Testis (tissue), 2 donors: ENCODE measurements at regions not wholly inside any gene's neighbourhood (a gene's known extent, or its start where the extent isn't known, plus 50 kb on each side); places are given as distances from the start of the nearest gene placed in this dataset.

Experiments
- DNase-seq: peaks from one replicate; pipeline ENCODE4 v3.0.0-alpha.2; 2019
- H3K27ac ChIP-seq, 2 donors: fragments of 200-600 bp; sonication (generic); one replicate each; pipeline ENCODE4 v1.5.1; 2019
- H3K27me3 ChIP-seq: fragments of 200-600 bp; sonication (generic); one replicate; pipeline ENCODE4 v1.5.1; 2019
- H3K36me3 ChIP-seq: fragments of 200-600 bp; sonication (generic); one replicate; pipeline ENCODE4 v1.5.1; 2017; ENCODE audit warnings: low read depth; ENCODE audit errors: missing control alignments
- H3K4me1 ChIP-seq: fragments of 200-600 bp; sonication (generic); one replicate; pipeline ENCODE4 v1.5.1; 2019
- H3K4me3 ChIP-seq, 2 donors: fragments of 200-600 bp; sonication (generic); one replicate each; pipeline ENCODE4 v1.5.1; 2017 to 2019
- H3K9me3 ChIP-seq: fragments of 200-600 bp; sonication (generic); one replicate; pipeline ENCODE4 v1.5.1; 2017
- POLR2A ChIP-seq: fragments of 450-650 bp; IDR thresholded peaks from one replicate; pipeline ENCODE4 v1.6.1; 2017; ENCODE audit warnings: antibody characterized with exemption, mild to moderate bottlenecking, moderate library complexity
- WGBS, 2 donors: methylation state at CpG; one replicate each; pipeline ENCODE4 v1.1.5; 2018; 5-methylcytosine and 5-hydroxymethylcytosine counted together
- intact Hi-C: fragments of 100-400 bp; cut with DNase I; formaldehyde crosslinking; loops from one replicate; pipeline ENCODE4 v1.15.1; 2023; ENCODE audit warnings: low total_unique reads
- TF ChIP-seq, protein P1 (sequence below), 3 experiments: fragments of 450-650 bp in 2 of 3; fragments of 200-600 bp in 1 of 3; sonication (generic) in 1 of 3; IDR thresholded peaks; one replicate each; pipeline ENCODE4 v1.5.1; 2016 to 2019; ENCODE audit warnings: antibody characterized with exemption in 3 of 3, mild to moderate bottlenecking in 2 of 3, moderate library complexity in 1 of 3

DNA sequence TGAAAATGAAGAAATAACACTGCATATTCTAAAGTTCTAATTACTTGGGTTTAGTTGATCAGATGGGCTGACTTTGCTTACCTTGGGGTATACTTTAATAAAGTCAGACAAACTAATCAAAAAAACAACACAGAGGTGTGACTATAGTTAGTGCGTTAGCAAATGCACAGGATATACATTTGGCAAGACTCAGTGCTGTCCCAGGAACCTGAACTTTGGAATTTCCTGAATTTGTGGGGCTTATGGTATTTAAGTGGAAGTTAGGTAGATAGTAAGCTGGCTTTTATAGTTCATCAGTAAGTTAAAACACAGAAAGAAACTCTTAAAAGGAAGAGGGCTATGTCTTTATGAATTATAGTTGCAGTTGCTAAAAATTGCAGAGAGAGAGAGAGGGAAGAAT, 302.6 kb upstream of the DDI1 start:
- H3K27ac ChIP-seq, result no peak overlapping the region
- no peak for DNase-seq
- 79 to 83% methylated on average over 1 of the region's 1 CpG for WGBS, 2 donors
- H3K9me3 ChIP-seq, result no peaks in the 10 kb centered on the region
- H3K4me1 ChIP-seq, result no peaks in the 10 kb centered on the region
- intact Hi-C loops, result no loop called here
- H3K27me3 ChIP-seq, result no peaks in the 10 kb centered on the region
- H3K4me3 ChIP-seq, result no peak overlapping the region
- TF ChIP-seq, protein P1, sequence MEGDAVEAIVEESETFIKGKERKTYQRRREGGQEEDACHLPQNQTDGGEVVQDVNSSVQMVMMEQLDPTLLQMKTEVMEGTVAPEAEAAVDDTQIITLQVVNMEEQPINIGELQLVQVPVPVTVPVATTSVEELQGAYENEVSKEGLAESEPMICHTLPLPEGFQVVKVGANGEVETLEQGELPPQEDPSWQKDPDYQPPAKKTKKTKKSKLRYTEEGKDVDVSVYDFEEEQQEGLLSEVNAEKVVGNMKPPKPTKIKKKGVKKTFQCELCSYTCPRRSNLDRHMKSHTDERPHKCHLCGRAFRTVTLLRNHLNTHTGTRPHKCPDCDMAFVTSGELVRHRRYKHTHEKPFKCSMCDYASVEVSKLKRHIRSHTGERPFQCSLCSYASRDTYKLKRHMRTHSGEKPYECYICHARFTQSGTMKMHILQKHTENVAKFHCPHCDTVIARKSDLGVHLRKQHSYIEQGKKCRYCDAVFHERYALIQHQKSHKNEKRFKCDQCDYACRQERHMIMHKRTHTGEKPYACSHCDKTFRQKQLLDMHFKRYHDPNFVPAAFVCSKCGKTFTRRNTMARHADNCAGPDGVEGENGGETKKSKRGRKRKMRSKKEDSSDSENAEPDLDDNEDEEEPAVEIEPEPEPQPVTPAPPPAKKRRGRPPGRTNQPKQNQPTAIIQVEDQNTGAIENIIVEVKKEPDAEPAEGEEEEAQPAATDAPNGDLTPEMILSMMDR (IDR thresholded peaks at IDR 0.05), result no peak
- TF ChIP-seq POLR2A, result no peak
- no peaks in the 10 kb centered on the region for H3K36me3 ChIP-seq

DNA sequence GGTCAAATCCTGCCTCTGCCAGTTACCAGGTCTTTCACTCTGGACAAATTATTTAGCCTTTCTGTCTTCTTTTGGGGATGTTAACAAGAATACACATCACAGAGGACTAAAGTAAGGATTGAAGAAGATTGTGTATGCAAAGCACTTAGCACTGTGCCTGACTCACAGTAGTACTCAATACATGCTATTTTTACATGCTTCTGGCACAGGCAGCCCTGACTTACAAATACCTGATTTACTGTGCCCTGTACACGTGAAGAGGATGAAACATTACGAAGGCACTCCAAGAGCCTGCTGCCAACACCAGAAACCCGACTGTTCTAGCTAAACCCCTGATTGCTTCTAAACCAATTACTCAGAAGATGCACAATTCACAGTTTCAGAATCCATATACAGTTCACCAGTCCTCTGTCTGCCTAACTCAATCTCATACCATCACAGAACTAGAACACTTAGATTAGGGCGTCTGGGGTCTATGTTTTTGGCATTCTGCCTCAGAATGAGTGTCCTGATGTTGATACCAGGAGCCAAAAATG, 300.9 kb upstream of the DDI1 start:
- Histone ChIP-seq H3K27ac (no peak overlapping the region), H3K27me3 (no peaks in the 10 kb centered on the region), H3K4me1 (no peaks in the 10 kb centered on the region), H3K36me3 (no peaks in the 10 kb centered on the region), H3K4me3 (no peak overlapping the region), H3K9me3 (no peaks in the 10 kb centered on the region)
- no peak for DNase-seq
- WGBS, 2 donors, result 54 to 68% methylated on average over 4 of the region's 4 CpGs
- TF ChIP-seq, protein P1 (IDR thresholded peaks at IDR 0.05), result no peak
- TF ChIP-seq POLR2A, result no peak
- intact Hi-C loops, result no loop called here

DNA sequence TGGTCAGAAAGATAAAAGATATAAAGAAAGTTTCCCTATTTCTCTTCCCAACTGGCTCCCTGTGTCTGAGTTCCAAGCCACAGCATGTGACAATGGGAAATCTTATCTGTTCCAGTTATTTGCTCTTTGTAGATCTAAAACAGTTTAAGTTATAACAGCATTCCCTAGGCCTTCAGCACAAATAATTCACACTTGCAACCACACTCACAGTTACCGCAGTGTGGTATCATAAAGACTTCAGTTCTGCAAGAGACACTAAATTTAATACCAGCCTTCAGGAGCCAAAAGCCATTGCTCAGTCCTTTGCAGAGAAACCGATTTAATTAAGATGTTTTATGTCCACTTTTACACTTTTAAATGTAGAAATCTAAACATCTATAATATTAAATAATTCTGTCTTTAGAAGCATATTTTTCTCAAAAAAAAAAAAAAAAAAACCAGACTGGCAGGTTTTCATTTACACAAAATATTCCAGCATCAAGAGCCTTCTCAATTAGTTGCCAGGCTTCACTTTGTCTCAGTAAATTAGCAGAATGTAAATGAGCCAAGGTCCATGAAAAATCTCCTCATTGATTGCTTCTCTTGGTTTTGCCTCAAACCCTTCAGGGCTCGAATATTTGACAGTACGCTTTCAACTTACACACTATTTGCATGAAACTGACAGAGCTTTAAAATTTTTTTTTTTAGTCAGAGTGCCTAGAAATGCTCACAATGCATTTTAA, 300.0 kb upstream of the DDI1 start:
- no peaks in the 10 kb centered on the region for H3K9me3 ChIP-seq
- H3K4me1 ChIP-seq, result no peaks in the 10 kb centered on the region
- no peak for DNase-seq
- no peak overlapping the region for H3K4me3 ChIP-seq
- 88 to 94% methylated on average over 4 of the region's 4 CpGs for WGBS, 2 donors
- H3K27ac ChIP-seq, result no peak overlapping the region
- H3K27me3 ChIP-seq, result no peaks in the 10 kb centered on the region
- intact Hi-C loops, result no loop called here
- TF ChIP-seq POLR2A, result no peak
- TF ChIP-seq, protein P1 (IDR thresholded peaks at IDR 0.05), result no peak
- H3K36me3 ChIP-seq, result no peaks in the 10 kb centered on the region

DNA sequence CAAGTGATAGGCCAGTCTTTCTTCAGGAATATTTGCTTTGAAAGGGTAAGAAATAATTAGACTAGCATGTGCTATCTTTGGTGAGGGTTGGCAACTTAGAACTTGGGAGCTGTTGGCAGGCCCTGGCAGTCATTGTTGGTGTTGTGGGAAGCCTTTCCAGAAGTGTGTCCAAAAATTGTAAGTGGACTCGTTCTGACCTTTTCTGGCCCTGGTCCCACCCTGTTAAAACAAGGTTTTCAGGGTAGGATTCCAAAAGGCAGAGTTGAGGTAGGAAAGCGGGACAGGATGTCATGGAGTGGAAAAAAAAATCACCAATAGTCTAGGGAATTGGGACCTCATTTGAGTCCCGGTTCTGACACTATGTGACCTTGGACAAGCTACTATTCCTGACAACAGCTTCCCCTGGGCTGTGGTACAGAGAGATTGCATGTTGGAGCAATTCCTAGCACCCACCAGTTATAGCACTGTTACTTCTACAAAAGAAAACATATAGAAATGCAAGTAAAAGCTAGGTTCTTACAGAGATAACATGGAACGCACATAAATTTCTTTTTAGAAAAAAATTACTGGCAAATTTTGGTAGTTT, 299.3 kb upstream of the DDI1 start:
- Histone ChIP-seq H3K4me1 (no peaks in the 10 kb centered on the region), H3K27ac (no peak overlapping the region), H3K36me3 (no peaks in the 10 kb centered on the region), H3K4me3 (no peak overlapping the region), H3K27me3 (no peaks in the 10 kb centered on the region), H3K9me3 (no peaks in the 10 kb centered on the region)
- intact Hi-C loops, result no loop called here
- no peak for TF ChIP-seq POLR2A
- TF ChIP-seq, protein P1 (IDR thresholded peaks at IDR 0.05), result no peak
- no peak for DNase-seq
- WGBS, 2 donors, result 43 to 61% methylated on average over 4 of the region's 4 CpGs
